ENCODE measurements at regions not wholly inside any gene's neighbourhood (a gene's known extent, or its start where the extent isn't known, plus 50 kb on each side); places are given as distances from the start of the nearest gene placed in this dataset.

DNA sequence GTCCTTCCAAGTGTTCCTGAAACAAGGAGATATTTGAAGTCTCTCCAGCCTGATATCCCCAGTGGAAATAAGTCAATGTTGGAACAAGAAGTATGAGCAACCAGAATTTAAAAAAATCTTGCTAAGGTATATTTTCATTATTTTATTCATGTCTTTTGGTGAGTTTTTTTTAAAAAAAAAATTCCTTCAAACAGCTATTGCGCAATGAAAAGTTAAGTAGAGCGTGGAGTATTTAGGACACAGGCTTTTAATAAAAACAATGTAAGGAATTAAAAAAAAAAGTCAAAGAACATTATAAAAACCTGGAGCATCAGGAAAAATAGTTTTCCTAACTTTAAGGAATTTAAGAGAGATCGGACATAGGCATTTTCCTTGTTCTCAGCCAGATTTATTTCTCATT is 940.4 kb downstream of the KCNJ2 start:
- Mint-ChIP-seq H3K27me3 (no peaks in the 10 kb centered on the region), H3K4me1 (no peaks in the 10 kb centered on the region), H3K4me3 (no peak overlapping the region), H3K9me3 (ENCODE audit: low read depth) (peaks cover 4% of the 10 kb centered on the region), H3K36me3 (ENCODE audit: low read depth) (no peaks in the 10 kb centered on the region), H3K27ac (no peak overlapping the region)
- POLR2A ChIA-PET, result no interaction called here
- no peak for ATAC-seq
- no peak for DNase-seq
- intact Hi-C loops (cut with DNase I, micrococcal nuclease), result no loop called here
- CTCF ChIA-PET, result interaction anchor here (0.6 to 1.1 kb wide), 2 partner anchors 8 to 47 kb away, joined by 3 read pairs; no protein-coding TSS in a partner anchor

DNA sequence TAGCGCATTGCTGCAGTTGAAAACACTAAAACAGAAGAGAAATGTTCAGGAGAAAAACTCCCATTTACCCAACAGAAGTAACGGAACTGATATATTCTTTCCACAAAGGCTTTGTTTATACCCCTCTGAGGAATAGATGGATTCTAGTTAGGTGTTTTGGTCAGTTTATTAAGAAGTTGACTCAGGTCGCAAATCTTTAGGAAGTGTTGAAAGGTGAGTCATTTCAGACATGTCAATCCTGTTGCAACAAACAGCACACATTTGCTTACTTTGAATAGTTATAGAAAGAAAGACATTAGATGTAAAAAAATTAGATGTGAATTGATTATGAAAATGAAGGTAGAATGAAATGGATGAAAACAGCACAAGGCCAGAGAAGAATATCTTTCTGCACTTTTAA is 941.0 kb downstream of the KCNJ2 start:
- intact Hi-C loops (cut with DNase I, micrococcal nuclease), result no loop called here
- Mint-ChIP-seq H3K9me3 (ENCODE audit: low read depth) (peaks cover 4% of the 10 kb centered on the region), H3K4me3 (no peak overlapping the region), H3K27ac (no peak overlapping the region), H3K4me1 (no peaks in the 10 kb centered on the region), H3K36me3 (ENCODE audit: low read depth) (no peaks in the 10 kb centered on the region), H3K27me3 (no peaks in the 10 kb centered on the region)
- ChIA-PET CTCF (no interaction called here), POLR2A (no interaction called here)
- DNase-seq (no peak), ATAC-seq (no peak)

DNA sequence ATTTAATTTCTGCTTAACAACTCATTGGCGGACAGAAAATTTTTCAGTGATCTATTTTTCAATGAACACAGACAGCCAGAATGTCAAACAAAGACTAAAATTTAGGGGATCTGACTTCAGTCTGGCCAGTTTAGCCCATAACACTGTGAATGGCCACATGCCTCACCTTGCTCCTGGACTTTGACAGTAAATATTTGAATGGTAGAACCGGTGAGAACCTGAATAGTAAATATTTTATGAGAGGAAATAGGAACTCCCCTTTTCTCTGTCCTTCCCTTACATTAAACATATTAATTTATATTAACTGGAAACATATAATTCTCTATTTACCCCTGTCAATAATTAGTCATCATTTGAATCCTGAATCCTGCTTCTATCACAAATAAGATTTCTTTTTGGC is 942.1 kb downstream of the KCNJ2 start:
- H3K9me3 Mint-ChIP-seq (ENCODE audit: low read depth), result no peaks in the 10 kb centered on the region
- DNase-seq (no peak), ATAC-seq (no peak)
- no peaks in the 10 kb centered on the region for H3K36me3 Mint-ChIP-seq (ENCODE audit: low read depth)
- ChIA-PET CTCF (no interaction called here), POLR2A (no interaction called here)
- intact Hi-C loops (cut with DNase I, micrococcal nuclease), result no loop called here
- no peaks in the 10 kb centered on the region for H3K27me3 Mint-ChIP-seq
- H3K4me3 Mint-ChIP-seq, result no peak overlapping the region
- no peaks in the 10 kb centered on the region for H3K4me1 Mint-ChIP-seq
- H3K27ac Mint-ChIP-seq, result no peak overlapping the region

DNA sequence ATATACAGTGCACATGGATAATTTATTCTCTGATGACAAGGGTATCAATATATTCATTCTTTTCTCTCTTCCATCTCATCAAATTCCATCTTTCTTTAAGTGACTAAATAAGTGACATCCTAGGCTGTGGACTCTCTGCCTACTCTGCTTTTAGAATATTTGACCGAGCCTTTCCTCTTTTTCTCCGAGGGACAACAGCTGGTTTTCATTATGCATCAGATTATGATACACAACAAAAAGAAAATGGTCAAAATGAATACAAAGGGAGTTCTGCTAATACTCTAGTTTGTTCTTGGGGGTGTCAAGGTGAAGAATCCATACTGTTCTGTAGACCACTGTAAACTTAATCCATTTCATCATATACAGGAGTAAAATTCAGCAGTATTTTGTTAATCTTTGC is 942.6 kb downstream of the KCNJ2 start:
- Mint-ChIP-seq H3K4me1 (no peaks in the 10 kb centered on the region), H3K36me3 (ENCODE audit: low read depth) (no peaks in the 10 kb centered on the region), H3K9me3 (ENCODE audit: low read depth) (no peaks in the 10 kb centered on the region), H3K27ac (no peak overlapping the region), H3K4me3 (no peak overlapping the region), H3K27me3 (no peaks in the 10 kb centered on the region)
- DNase-seq (no peak), ATAC-seq (no peak)
- POLR2A ChIA-PET, result no interaction called here
- intact Hi-C loops (cut with DNase I, micrococcal nuclease), result no loop called here
- CTCF ChIA-PET, result no interaction called here

DNA sequence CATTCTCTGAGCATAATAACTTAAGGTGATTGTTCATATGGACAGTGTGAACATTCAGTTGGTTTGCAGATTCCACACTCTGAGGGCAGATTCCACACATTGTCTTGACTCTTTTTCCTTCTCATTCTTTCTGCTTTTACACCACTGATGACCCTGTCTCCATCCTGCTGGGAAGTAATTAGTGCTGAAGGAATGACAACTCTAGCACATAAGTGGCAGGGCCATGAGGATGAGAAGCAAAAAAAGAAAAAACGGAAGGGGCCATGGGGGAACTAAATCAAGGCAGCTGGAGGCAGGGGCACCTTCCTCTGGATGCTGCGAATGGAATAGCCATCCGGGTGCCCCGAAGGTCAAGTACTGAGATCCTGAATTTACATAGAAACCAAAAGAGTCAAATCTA is 944.0 kb downstream of the KCNJ2 start:
- Mint-ChIP-seq H3K27me3 (no peaks in the 10 kb centered on the region), H3K9me3 (ENCODE audit: low read depth) (no peaks in the 10 kb centered on the region), H3K4me1 (no peaks in the 10 kb centered on the region), H3K36me3 (ENCODE audit: low read depth) (no peaks in the 10 kb centered on the region), H3K27ac (no peak overlapping the region), H3K4me3 (no peak overlapping the region)
- CTCF ChIA-PET, result no interaction called here
- intact Hi-C loops (cut with DNase I, micrococcal nuclease), result no loop called here
- ATAC-seq, result no peak
- DNase-seq, result no peak
- POLR2A ChIA-PET, result no interaction called here

DNA sequence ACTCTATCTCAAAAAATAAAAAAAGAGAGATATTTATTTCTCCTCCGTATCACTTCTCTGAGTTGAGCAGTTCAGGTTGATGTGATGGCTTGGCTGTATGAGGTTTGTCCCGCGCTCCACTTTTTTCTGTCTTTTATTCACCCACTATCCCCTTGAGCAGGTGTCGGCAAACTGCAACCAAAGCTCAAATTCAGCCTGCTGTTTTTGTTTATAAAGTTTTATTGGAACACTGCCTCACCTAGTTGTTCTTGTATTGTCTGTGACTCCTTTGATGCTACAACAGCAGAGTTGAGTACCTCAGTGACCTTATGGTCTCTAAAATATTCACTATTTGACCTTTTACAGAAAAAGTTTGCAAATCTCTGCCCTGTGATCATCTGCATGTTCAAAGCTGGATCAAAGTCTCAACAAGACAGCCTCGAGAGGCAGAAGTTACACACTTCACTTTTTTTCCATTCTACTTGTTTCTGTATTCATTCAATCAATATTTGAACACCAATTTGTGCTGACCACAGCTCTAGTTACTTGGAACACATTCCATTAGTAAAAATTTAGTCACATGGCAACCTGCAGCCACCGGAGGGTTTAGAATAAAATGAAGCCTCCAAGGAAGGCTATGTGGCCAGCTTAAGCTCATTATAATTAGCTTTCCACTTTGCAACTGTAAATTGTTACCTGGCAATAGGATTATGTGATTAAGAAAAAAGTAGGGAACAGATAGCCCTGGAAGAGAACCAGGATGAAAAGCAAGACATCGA is 945.8 kb downstream of the KCNJ2 start:
- H3K36me3 Mint-ChIP-seq (ENCODE audit: low read depth), result no peaks in the 10 kb centered on the region
- no peak overlapping the region for H3K4me3 Mint-ChIP-seq
- ChIA-PET CTCF (no interaction called here), POLR2A (no interaction called here)
- intact Hi-C loops (cut with DNase I, micrococcal nuclease), result no loop called here
- DNase-seq (no peak), ATAC-seq (no peak)
- H3K27ac Mint-ChIP-seq, result no peak overlapping the region
- no peaks in the 10 kb centered on the region for H3K9me3 Mint-ChIP-seq (ENCODE audit: low read depth)
- no peaks in the 10 kb centered on the region for H3K4me1 Mint-ChIP-seq
- H3K27me3 Mint-ChIP-seq, result no peaks in the 10 kb centered on the region

DNA sequence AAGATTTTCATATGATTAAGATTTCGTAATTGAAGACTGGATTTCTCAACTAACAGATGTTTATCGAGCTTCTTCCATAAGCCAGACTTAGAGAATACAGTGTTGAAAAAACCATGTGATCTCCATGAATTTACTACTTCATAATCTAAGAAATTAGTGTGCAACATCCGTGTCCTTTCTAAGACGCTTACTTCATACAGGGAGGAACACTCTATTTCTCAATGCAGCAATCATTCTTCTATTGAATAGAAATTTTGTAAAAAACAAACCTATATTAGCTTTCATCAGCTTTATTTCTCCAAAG is 946.3 kb downstream of the KCNJ2 start:
- Mint-ChIP-seq H3K4me3 (no peak overlapping the region), H3K4me1 (no peaks in the 10 kb centered on the region), H3K9me3 (ENCODE audit: low read depth) (no peaks in the 10 kb centered on the region), H3K27me3 (no peaks in the 10 kb centered on the region), H3K27ac (no peak overlapping the region), H3K36me3 (ENCODE audit: low read depth) (no peaks in the 10 kb centered on the region)
- POLR2A ChIA-PET, result no interaction called here
- intact Hi-C loops (cut with DNase I, micrococcal nuclease), result no loop called here
- CTCF ChIA-PET, result no interaction called here
- DNase-seq (no peak), ATAC-seq (no peak)

DNA sequence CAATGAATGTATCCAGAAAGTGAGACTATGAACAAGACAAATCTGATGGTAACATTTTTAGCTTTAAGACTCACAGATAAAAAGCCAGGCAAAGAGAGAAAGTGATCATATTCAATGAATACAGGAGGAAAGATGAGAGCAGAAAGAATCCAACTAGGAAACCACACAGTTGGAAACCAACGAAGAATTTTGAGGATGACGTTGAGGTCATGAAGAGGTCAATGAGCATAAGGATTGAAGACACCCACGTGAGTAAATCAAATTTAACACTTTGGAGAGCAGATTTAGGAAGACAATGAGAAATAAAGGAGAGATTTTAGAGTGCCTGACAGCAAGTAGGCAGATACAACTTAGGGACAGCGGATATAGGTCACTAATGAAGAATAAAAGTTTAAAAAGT is 948.1 kb downstream of the KCNJ2 start:
- Mint-ChIP-seq H3K36me3 (ENCODE audit: low read depth) (no peaks in the 10 kb centered on the region), H3K4me1 (no peaks in the 10 kb centered on the region), H3K27ac (no peak overlapping the region), H3K9me3 (ENCODE audit: low read depth) (no peaks in the 10 kb centered on the region), H3K27me3 (no peaks in the 10 kb centered on the region), H3K4me3 (no peak overlapping the region)
- ChIA-PET POLR2A (no interaction called here), CTCF (interaction anchor here (0.9 kb wide), 1 partner anchor 8 kb away, joined by 3 read pairs; no protein-coding TSS in a partner anchor)
- DNase-seq (no peak), ATAC-seq (no peak)
- intact Hi-C loops (cut with DNase I, micrococcal nuclease), result no loop called here

DNA sequence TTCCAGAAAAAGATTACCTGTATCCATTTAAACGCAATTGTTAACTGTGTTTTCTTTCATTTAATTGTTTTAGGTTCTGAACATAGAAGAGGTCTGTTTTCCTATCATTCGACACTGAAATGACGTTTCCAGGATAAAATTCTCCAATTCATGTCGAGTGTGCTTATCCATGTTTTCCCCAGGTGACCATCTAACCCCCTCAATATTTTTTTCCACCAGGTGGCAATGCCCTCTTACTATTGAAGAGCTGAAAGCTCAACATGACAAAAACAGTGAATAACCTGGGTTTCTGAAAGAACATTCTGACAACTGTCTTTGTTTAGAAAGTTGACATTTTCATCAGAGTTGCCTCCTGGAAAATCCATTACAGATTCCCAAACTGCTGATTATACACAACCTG is 948.7 kb downstream of the KCNJ2 start:
- Mint-ChIP-seq H3K36me3 (ENCODE audit: low read depth) (no peaks in the 10 kb centered on the region), H3K9me3 (ENCODE audit: low read depth) (no peaks in the 10 kb centered on the region), H3K27me3 (no peaks in the 10 kb centered on the region), H3K27ac (no peak overlapping the region), H3K4me1 (no peaks in the 10 kb centered on the region), H3K4me3 (no peak overlapping the region)
- ChIA-PET CTCF (interaction anchor here (0.9 kb wide), 1 partner anchor 9 kb away, joined by 3 read pairs; no protein-coding TSS in a partner anchor), POLR2A (no interaction called here)
- intact Hi-C loops (cut with DNase I, micrococcal nuclease), result no loop called here
- no peak for DNase-seq
- no peak for ATAC-seq

DNA sequence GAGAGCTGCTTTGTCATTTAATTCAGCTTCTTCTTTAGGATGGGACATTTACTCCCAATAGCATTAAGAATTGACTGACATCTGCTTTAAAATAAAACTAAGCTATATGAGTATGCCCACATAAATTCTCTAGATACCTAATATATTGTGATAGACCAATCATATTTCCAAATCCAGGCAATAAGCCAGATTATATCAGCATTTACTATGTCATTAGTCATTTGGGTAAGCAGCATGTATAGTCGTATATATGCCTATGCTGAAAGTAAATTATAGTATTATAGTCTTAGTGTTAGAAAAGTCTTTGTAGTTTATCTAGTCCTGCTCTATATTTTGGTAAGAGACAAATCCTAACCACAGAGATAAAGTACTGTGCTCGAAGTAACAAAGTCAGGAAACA is 958.1 kb downstream of the KCNJ2 start:
- Mint-ChIP-seq H3K27ac (no peak overlapping the region), H3K27me3 (no peaks in the 10 kb centered on the region), H3K4me1 (no peaks in the 10 kb centered on the region), H3K36me3 (ENCODE audit: low read depth) (no peaks in the 10 kb centered on the region), H3K4me3 (no peak overlapping the region), H3K9me3 (ENCODE audit: low read depth) (peaks cover 3% of the 10 kb centered on the region)
- ChIA-PET CTCF (no interaction called here), POLR2A (no interaction called here)
- DNase-seq, result no peak
- no peak for ATAC-seq
- intact Hi-C loops (cut with DNase I, micrococcal nuclease), result no loop called here

DNA sequence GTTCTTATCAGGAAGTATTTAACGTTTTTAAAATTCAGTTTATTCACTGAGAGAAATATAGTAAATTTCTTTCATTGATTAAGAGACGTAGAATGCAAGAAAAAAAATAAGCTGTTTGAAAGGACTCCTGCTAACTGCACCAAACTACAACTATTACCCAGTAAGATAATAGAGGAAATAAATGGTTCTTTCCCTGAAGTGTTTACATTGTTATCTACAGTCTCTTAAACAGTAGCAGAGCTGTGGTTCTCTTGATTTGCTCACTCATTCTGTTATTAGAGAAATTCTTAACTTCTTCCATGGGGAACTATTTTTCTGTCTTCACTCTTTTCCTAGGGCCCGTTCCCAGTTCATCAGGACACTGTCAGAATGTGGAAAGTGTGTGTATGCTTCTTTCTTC is 973.0 kb downstream of the KCNJ2 start:
- ChIA-PET CTCF (no interaction called here), POLR2A (interaction anchor here (0.6 kb wide), 1 partner anchor 278 kb away, joined by 5 read pairs; no protein-coding TSS in a partner anchor)
- DNase-seq, result no peak
- no peak for ATAC-seq
- Mint-ChIP-seq H3K4me3 (no peak overlapping the region), H3K27me3 (no peaks in the 10 kb centered on the region), H3K27ac (no peak overlapping the region), H3K9me3 (ENCODE audit: low read depth) (peaks cover 2% of the 10 kb centered on the region), H3K4me1 (no peaks in the 10 kb centered on the region), H3K36me3 (ENCODE audit: low read depth) (peaks cover 2% of the 10 kb centered on the region)
- intact Hi-C loops (cut with DNase I, micrococcal nuclease), result no loop called here

DNA sequence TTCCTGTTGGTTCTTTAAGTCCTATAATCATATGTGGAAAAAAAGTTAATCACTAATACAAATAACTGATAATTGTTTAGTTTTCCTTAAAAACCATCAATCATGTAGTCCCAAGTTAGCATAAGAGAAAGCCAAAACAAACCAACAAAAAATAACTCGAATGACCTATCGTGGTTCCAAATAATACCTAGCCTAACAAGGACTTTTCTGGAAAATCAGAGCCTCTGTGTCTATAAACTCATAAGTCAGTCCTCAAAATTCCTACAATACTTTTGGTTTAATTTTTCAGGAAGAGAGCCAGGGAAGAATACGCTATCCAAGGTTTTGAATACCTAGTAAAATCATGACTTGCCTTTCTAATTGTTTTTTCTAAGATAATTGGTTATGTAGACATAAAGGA is 975.3 kb upstream of the SOX9 start:
- no peak for ATAC-seq
- Mint-ChIP-seq H3K27me3 (no peaks in the 10 kb centered on the region), H3K9me3 (ENCODE audit: low read depth) (no peaks in the 10 kb centered on the region), H3K27ac (no peak overlapping the region), H3K36me3 (ENCODE audit: low read depth) (peaks cover 2% of the 10 kb centered on the region), H3K4me1 (no peaks in the 10 kb centered on the region), H3K4me3 (no peak overlapping the region)
- ChIA-PET CTCF (no interaction called here), POLR2A (no interaction called here)
- no peak for DNase-seq
- intact Hi-C loops (cut with DNase I, micrococcal nuclease), result no loop called here

DNA sequence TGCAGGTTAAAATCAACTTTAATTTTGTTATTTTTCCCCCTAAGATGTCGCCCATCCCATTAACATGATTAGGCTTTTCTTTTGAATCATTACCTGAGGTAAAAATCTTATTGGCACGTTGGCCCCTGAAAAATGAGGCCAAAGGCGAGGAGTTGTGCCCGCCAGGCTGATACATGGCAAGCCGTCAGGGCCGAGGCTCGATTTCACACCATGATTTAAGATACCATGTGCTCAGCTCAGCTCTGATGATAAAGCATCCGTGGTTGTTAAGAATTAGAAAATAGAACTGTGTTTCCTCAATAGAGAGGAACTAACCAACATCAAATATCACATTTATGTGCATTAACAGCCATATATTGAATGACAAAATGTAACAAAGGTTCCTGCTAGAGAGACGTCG is 972.9 kb upstream of the SOX9 start:
- Mint-ChIP-seq H3K4me1 (no peaks in the 10 kb centered on the region), H3K27ac (no peak overlapping the region), H3K4me3 (no peak overlapping the region), H3K9me3 (ENCODE audit: low read depth) (no peaks in the 10 kb centered on the region), H3K27me3 (no peaks in the 10 kb centered on the region), H3K36me3 (ENCODE audit: low read depth) (peaks cover 2% of the 10 kb centered on the region)
- intact Hi-C loops (cut with DNase I, micrococcal nuclease), result no loop called here
- CTCF ChIA-PET, result no interaction called here
- no peak for ATAC-seq
- no peak for DNase-seq
- POLR2A ChIA-PET, result no interaction called here
